Brain microvascular endothelial cell (primary cell): ENCODE measurements at regions not wholly inside any gene's neighbourhood (a gene's known extent, or its start where the extent isn't known, plus 50 kb on each side); places are given as distances from the start of the nearest gene placed in this dataset.

Experiments
- DNase-seq: peaks from one replicate; pipeline ENCODE4 v3.0.0-alpha.2; 2020
- H3K27ac ChIP-seq: fragments of 250-450 bp; sonication (Bioruptor Pico); 2 replicates; pipeline ENCODE4 v1.5.1; 2020; ENCODE audit warnings: mild to moderate bottlenecking, moderate library complexity
- H3K27me3 ChIP-seq: fragments of 250-450 bp; sonication (Bioruptor Pico); replicated peaks from 2 replicates; pipeline ENCODE4 v1.5.1; 2020; ENCODE audit warnings: mild to moderate bottlenecking
- H3K36me3 ChIP-seq: fragments of 250-450 bp; sonication (Bioruptor Pico); replicated peaks from 2 replicates; pipeline ENCODE4 v1.5.1; 2020; ENCODE audit warnings: mild to moderate bottlenecking
- H3K4me3 ChIP-seq: 2 replicates; pipeline ENCODE4 v1.5.1; 2011; ENCODE audit warnings: low read depth, mild to moderate bottlenecking, control low read depth, low read length, moderate library complexity
- CTCF ChIP-seq: IDR thresholded peaks from 2 replicates; pipeline ENCODE4 v1.5.1; 2011; ENCODE audit warnings: low read depth, mild to moderate bottlenecking, moderate library complexity, low read length, control low read depth, inconsistent platforms; ENCODE audit errors: missing control alignments
- in situ Hi-C: cut with HindIII; loops from 2 replicates; pipeline ENCODE4 v1.10.0; 2017; ENCODE audit warnings: low sequenced_read_pairs, low pct_ligation_motif_present

- no peaks in the 10 kb centered on the region for H3K36me3 ChIP-seq
- DNase-seq: no peak
- no peak overlapping the region for H3K27ac ChIP-seq
- TF ChIP-seq CTCF: no peak
- no peaks in the 10 kb centered on the region for H3K27me3 ChIP-seq
- in situ Hi-C loops: no loop called here
- H3K4me3 ChIP-seq: no peak overlapping the region
These were observed 937.4 kb upstream of the NRXN1 start for GRCh38 chr2:51969347-51969746.

DNA sequence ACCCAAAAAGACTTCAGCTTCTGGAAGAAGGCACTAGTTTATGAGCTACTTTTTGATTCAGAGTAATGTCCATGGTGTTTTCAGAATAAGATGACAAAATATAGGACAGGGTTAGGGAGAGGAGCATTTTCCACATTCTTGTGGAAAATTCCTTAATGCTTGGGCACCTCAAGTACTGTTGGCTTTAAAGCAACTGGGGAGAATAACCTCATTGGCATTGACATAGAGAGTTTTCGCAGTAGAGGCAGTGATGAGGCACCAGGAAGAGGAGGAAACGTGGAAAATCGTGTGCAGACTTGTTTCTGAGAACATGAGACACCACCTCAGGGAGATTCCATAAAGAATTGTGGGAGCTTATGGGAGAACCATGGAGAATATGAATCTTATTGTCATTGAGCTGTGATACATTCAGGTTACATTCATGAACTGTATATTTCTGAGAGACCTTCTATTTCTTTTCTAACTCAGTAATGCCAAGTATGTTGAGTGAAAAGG is 929.0 kb upstream of the NRXN1 start:
- no peak for DNase-seq
- no peak overlapping the region for H3K27ac ChIP-seq

DNA sequence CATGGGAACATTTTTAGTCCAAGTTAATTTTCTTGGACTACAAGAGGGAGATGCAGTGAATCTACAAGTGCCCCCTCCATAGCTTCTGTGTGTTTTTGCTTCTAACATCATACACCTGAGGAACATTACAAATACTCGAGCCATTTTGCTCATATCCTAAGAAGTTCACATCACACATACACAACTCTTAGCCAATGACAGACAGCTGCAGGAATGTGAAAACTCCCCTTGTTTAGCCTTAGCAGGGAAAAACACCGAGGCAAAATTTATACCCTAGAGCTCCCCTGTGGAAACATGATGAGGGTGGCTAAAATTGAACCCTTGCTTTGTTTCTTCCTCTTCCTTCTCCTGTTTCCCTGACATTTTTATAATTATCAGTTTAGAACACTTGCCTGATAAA is 928.3 kb upstream of the NRXN1 start:
- Histone ChIP-seq H3K36me3 (no peaks in the 10 kb centered on the region), H3K4me3 (no peak overlapping the region), H3K27ac (no peak overlapping the region), H3K27me3 (no peaks in the 10 kb centered on the region)
- TF ChIP-seq CTCF: no peak
- DNase-seq: no peak
- in situ Hi-C loops: no loop called here

More for the DNA sequence above, 929.0 kb upstream of the NRXN1 start:
- no peak overlapping the region for H3K4me3 ChIP-seq
- in situ Hi-C loops: no loop called here
- H3K36me3 ChIP-seq: no peaks in the 10 kb centered on the region
- no peaks in the 10 kb centered on the region for H3K27me3 ChIP-seq
- TF ChIP-seq CTCF: no peak

DNA sequence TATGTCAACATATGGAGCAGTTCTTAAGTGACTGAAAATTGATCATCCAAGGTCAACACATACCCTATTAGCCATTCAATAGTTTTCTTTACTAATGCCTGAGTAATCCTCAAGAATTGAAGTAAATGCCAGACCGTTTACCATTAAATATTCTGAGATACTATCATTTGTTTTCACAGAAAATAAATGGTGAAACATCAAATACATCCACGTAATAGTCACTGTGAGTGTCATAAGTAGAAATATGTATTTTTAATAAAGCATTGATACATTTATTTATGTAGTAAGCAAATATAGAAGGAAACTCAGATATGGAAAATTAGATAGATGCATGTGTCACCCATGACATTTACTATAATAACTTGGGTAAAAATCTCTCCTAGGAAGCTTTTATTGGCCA is 927.8 kb upstream of the NRXN1 start:
- no peak for TF ChIP-seq CTCF
- H3K4me3 ChIP-seq: no peak overlapping the region
- DNase-seq: no peak
- H3K27ac ChIP-seq: no peak overlapping the region
- no peaks in the 10 kb centered on the region for H3K27me3 ChIP-seq
- no peaks in the 10 kb centered on the region for H3K36me3 ChIP-seq
- in situ Hi-C loops: no loop called here

GRCh38 chr2:51953931-51954330 is 922.0 kb upstream of the NRXN1 start:
- no peak for DNase-seq
- in situ Hi-C loops: no loop called here
- Histone ChIP-seq H3K4me3 (no peak overlapping the region), H3K36me3 (no peaks in the 10 kb centered on the region), H3K27ac (peak overlapping the region; percentile 29), H3K27me3 (no peaks in the 10 kb centered on the region)
- TF ChIP-seq CTCF: no peak

DNA sequence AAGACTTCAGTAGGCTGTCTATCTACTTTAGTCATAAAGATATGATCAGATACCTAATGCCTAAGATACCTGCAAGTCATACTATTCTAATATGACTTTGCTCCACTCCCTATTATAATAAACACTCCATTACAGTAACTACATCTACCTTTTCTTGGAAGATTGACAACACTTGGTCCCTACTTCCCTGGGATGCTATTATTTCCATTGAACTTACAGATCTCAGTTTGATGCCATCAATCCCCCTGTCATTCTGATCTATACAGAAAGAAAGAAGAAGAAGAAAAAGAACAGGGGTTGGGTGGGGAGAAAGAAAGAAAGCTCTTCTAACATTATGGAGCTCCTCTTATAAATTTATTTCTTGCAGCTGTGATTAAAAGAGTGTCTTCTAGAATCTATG is 889.1 kb upstream of the NRXN1 start:
- DNase-seq: no peak
- no peak overlapping the region for H3K4me3 ChIP-seq
- no peaks in the 10 kb centered on the region for H3K27me3 ChIP-seq
- no peak overlapping the region for H3K27ac ChIP-seq
- H3K36me3 ChIP-seq: no peaks in the 10 kb centered on the region
- in situ Hi-C loops: no loop called here
- no peak for TF ChIP-seq CTCF
